Activated T-helper 2 cell treated with anti-CD3 and anti-CD28 coated beads, Interferon-gamma antibody, Interleukin-2, Interleukin-4, amounts not matched to agents 10 μg/mL and 5 μg/mL and 100 μg/mL, durations not matched to agents 14 hours and 24 hours and 36 hours (primary cell): ENCODE measurements at regions not wholly inside any gene's neighbourhood (a gene's known extent, or its start where the extent isn't known, plus 50 kb on each side); places are given as distances from the start of the nearest gene placed in this dataset.
A peak's percentile ranks its signal among the peaks of the same experiment; 100 is the strongest.

Source experiments
- DNase-seq: peaks from one replicate; pipeline ENCODE4 v3.0.0; 2021; ENCODE audit warnings: low spot score
- H3K27ac Mint-ChIP-seq: one replicate; pipeline ENCODE4 v1.8.0; 2021; ENCODE audit warnings: mixed read lengths
- H3K27me3 Mint-ChIP-seq: one replicate; pipeline ENCODE4 v1.8.0; 2021; ENCODE audit warnings: low read depth, mixed read lengths
- H3K36me3 Mint-ChIP-seq: one replicate; pipeline ENCODE4 v1.8.0; 2021; ENCODE audit warnings: low read depth, mixed read lengths
- H3K4me1 Mint-ChIP-seq: one replicate; pipeline ENCODE4 v1.8.0; 2021; ENCODE audit warnings: low read depth, mixed read lengths
- H3K4me3 Mint-ChIP-seq: one replicate; pipeline ENCODE4 v1.8.0; 2021; ENCODE audit warnings: low read depth, mild to moderate bottlenecking, moderate library complexity, mixed read lengths
- H3K9me3 Mint-ChIP-seq: one replicate; pipeline ENCODE4 v1.8.0; 2021; ENCODE audit warnings: mixed read lengths
- intact Hi-C: fragments of 100-400 bp; cut with micrococcal nuclease; formaldehyde crosslinking; loops from one replicate; pipeline ENCODE4 v1.15.1; 2023

- no peak for DNase-seq
- Mint-ChIP-seq H3K4me1 (peaks cover 20% of the 10 kb centered on the region), H3K9me3 (peaks cover 4% of the 10 kb centered on the region), H3K27me3 (peaks cover 15% of the 10 kb centered on the region), H3K4me3 (no peak overlapping the region), H3K36me3 (no peaks in the 10 kb centered on the region), H3K27ac (no peak overlapping the region)
- intact Hi-C loops: no loop called here
Measured at GRCh38 chr7:109898-110556, 82.3 kb upstream of the FAM20C start.

- H3K27ac Mint-ChIP-seq: no peak overlapping the region
- peaks cover 15% of the 10 kb centered on the region for H3K27me3 Mint-ChIP-seq
- no peak overlapping the region for H3K4me3 Mint-ChIP-seq
- peaks cover 21% of the 10 kb centered on the region for H3K4me1 Mint-ChIP-seq
- intact Hi-C loops: no loop called here
- peaks cover 3% of the 10 kb centered on the region for H3K9me3 Mint-ChIP-seq
- no peaks in the 10 kb centered on the region for H3K36me3 Mint-ChIP-seq
- no peak for DNase-seq
Measured at GRCh38 chr7:110557-111232, 81.7 kb upstream of the FAM20C start.

DNA sequence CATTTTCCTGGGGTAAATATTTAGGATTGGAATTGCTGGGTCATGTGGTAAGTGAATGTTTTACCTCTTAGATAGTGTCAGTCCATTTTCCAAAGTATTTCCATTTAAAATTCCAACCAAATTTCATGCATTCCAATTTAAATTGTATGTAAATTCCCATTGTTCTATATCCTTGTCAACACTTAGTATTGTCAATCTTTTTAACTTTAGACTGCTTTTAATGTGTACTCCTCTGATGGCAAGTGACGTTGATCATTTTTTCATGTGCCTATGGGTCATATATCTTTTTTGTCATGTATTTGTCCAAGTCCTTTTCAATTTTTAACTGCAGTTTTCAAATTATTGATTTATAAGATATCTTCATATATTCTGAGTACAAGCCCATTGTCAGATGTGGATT is 80.8 kb upstream of the FAM20C start:
- intact Hi-C loops: no loop called here
- no peak overlapping the region for H3K4me3 Mint-ChIP-seq
- peaks cover 17% of the 10 kb centered on the region for H3K4me1 Mint-ChIP-seq
- no peak overlapping the region for H3K27ac Mint-ChIP-seq
- DNase-seq: no peak
- peaks cover 15% of the 10 kb centered on the region for H3K27me3 Mint-ChIP-seq
- no peaks in the 10 kb centered on the region for H3K36me3 Mint-ChIP-seq
- peaks cover 3% of the 10 kb centered on the region for H3K9me3 Mint-ChIP-seq

DNA sequence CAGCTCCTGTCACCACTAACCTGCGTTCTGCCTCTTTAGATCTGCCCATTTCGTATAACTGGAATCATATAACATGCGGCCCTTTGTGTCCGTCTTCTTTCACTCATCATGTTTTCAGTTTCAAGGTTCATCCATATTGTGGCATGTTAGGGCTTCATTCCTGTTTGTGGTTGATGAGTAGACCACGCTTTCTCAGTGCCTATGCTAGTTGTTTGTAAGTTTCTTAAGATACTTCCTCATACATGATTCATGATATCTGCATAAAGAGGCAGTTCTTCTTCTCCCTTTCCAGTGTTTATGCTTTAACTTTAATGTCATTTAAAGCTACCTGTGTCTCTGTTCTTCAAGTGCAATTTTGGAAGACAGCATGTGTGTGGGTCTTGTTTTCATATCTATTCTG is 79.5 kb upstream of the FAM20C start:
- no peak for DNase-seq
- no peak overlapping the region for H3K4me3 Mint-ChIP-seq
- intact Hi-C loops: no loop called here
- H3K27me3 Mint-ChIP-seq: peaks cover 15% of the 10 kb centered on the region
- no peak overlapping the region for H3K27ac Mint-ChIP-seq
- no peaks in the 10 kb centered on the region for H3K36me3 Mint-ChIP-seq
- H3K9me3 Mint-ChIP-seq: peaks cover 3% of the 10 kb centered on the region
- peaks cover 12% of the 10 kb centered on the region for H3K4me1 Mint-ChIP-seq

GRCh38 chr7:115274-115911 is 77.0 kb upstream of the FAM20C start:
- Mint-ChIP-seq H3K27ac (no peak overlapping the region), H3K4me3 (peak overlapping the region; percentile 19), H3K27me3 (peaks cover 17% of the 10 kb centered on the region), H3K9me3 (peaks cover 3% of the 10 kb centered on the region), H3K4me1 (peaks cover 12% of the 10 kb centered on the region), H3K36me3 (no peaks in the 10 kb centered on the region)
- no peak for DNase-seq
- intact Hi-C loops: no loop called here

DNA sequence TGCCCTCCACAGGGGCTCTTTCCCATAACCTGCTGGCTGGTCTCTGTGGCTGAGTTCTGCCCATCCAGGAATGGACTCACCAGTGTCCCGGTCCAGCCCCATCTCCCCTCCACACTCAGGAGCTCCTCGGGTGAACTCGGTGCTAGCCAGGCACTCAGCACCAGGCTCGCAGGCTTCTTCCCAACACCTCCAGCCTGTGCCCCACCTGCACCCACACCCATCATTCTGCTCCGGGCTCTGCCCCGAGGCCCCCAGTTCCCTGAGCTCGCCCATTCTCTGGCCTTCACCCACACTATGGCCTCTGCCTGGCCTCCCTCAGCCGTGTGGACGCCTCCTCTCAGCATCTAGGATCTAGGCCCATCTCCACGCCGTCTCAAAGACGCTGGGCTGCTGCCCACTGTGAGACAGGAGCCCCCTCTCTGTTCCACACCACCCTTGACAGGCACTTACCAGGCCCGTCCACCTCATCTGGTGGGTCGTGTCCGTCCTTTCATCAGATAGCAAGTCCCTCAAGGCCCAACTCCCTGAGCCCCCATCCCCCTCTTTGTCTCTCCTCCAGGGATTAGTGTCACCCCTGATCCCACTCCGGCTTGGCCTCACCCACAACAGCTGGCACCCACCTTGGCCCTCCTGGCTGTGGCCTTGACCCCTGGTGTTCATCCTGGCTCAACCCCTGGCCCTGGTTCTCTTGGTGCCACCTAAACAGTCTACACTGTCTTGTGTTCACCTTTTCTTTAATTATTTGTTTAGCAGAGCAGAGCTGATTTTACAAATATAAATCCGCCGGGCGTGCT is 76.0 kb upstream of the FAM20C start:
- Mint-ChIP-seq H3K4me1 (peaks cover 12% of the 10 kb centered on the region), H3K9me3 (peaks cover 3% of the 10 kb centered on the region), H3K36me3 (no peaks in the 10 kb centered on the region), H3K4me3 (no peak overlapping the region), H3K27me3 (peaks cover 13% of the 10 kb centered on the region), H3K27ac (no peak overlapping the region)
- no peak for DNase-seq
- intact Hi-C loops: no loop called here

- no peaks in the 10 kb centered on the region for H3K9me3 Mint-ChIP-seq
- H3K4me1 Mint-ChIP-seq: peaks cover 8% of the 10 kb centered on the region
- intact Hi-C loops: no loop called here
- H3K4me3 Mint-ChIP-seq: no peak overlapping the region
- no peaks in the 10 kb centered on the region for H3K36me3 Mint-ChIP-seq
- no peak for DNase-seq
- H3K27me3 Mint-ChIP-seq: peaks cover 9% of the 10 kb centered on the region
- H3K27ac Mint-ChIP-seq: no peak overlapping the region
Measured at GRCh38 chr7:117836-118614, 74.3 kb upstream of the FAM20C start.

- intact Hi-C loops: no loop called here
- peaks cover 5% of the 10 kb centered on the region for H3K27me3 Mint-ChIP-seq
- no peaks in the 10 kb centered on the region for H3K9me3 Mint-ChIP-seq
- no peaks in the 10 kb centered on the region for H3K36me3 Mint-ChIP-seq
- H3K27ac Mint-ChIP-seq: no peak overlapping the region
- H3K4me1 Mint-ChIP-seq: peaks cover 5% of the 10 kb centered on the region
- DNase-seq: no peak
- H3K4me3 Mint-ChIP-seq: no peak overlapping the region
Measured at GRCh38 chr7:118615-119391, 73.6 kb upstream of the FAM20C start.

DNA sequence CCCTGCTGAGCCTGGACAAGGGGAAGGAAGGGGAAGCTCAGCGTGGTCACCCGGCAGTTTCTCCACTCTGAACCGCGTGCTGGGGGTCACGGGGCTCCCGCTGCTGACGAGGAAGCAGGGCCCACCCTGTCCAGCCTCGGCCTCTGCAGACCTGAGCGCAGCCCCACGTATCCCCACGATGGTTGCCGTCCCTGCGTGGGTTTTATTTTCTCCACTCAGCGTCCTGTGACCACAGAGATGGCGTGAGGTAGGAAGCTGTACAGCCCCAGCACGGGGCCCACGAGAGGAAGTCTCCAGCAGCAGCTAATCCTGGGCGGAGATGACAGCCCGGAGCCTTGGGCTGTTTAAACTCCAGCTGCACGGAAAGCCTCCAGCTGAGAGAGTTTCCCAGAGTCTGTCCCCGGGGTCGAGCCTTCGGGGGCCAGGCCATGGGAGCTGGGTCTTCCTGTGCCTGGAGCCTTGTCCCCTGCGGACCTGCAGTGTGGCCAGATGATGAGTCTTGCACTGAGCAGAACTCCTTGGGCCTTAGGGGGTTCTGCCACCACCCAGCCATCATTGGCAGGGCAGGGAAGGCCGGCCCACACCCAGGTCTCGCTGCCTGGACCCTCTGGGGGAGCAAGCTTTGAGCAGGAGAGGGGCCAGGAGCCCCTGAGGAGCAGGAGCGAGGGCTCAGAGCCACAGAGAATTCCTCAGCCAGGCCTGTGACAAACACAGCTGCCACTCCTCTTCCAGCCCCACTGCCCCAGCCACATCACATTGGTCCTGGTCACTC is 72.8 kb upstream of the FAM20C start:
- Mint-ChIP-seq H3K27ac (no peak overlapping the region), H3K4me3 (no peak overlapping the region), H3K36me3 (no peaks in the 10 kb centered on the region), H3K4me1 (peaks cover 5% of the 10 kb centered on the region), H3K9me3 (no peaks in the 10 kb centered on the region), H3K27me3 (peaks cover 2% of the 10 kb centered on the region)
- DNase-seq: no peak
- intact Hi-C loops: no loop called here

DNA sequence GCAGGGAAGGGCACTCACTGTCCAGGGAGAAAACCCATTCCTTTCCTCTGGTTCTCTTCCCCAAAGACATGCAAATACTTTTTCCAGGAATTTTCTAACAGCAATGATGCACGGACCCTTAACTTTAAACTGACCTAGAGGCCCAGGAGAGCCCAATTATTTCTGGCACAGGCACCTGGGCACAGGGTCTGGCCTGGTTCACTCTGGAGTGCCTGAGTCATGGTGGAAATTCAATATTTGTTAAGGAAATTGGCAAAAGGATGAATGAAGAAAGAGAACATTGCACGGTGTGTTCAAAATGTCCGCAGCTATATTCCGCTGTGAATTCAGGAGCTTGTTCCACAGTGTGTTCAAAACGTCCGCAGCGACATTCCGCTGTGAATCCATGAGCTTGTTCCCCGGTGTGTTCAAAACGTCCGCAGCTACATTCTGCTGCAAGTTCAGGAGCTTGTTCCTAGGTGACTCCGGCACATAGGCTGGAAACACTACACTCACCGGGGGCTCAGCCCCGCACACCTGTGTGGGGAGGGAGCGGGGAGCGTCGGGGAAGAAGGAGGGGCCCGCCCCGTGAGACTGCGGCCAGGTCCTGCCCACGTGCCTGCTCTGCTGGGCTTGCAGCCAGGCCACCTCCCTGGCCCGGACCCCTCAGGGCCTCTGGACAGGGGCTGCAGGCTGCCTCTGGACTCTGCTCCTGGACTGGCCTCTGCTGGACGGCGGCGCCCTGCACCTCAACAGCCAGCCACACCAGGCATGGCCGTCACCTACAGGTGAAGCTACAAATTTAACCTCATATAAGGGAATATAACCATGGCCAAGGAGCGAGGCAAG is 72.0 kb upstream of the FAM20C start:
- no peaks in the 10 kb centered on the region for H3K9me3 Mint-ChIP-seq
- H3K4me1 Mint-ChIP-seq: peaks cover 3% of the 10 kb centered on the region
- H3K27ac Mint-ChIP-seq: no peak overlapping the region
- intact Hi-C loops: no loop called here
- no peak for DNase-seq
- no peak overlapping the region for H3K4me3 Mint-ChIP-seq
- no peaks in the 10 kb centered on the region for H3K36me3 Mint-ChIP-seq
- peaks cover 2% of the 10 kb centered on the region for H3K27me3 Mint-ChIP-seq
